Stimulated activated CD8-positive, alpha-beta memory T cell treated with anti-CD3 and anti-CD28 coated beads, Interleukin-4, amount 100 ng/mL, for 48 hours (primary cell): ENCODE measurements at regions not wholly inside any gene's neighbourhood (a gene's known extent, or its start where the extent isn't known, plus 50 kb on each side); places are given as distances from the start of the nearest gene placed in this dataset.

Experiments
- DNase-seq: peaks from one replicate; pipeline ENCODE4 v3.0.0-alpha.2; 2020

DNA sequence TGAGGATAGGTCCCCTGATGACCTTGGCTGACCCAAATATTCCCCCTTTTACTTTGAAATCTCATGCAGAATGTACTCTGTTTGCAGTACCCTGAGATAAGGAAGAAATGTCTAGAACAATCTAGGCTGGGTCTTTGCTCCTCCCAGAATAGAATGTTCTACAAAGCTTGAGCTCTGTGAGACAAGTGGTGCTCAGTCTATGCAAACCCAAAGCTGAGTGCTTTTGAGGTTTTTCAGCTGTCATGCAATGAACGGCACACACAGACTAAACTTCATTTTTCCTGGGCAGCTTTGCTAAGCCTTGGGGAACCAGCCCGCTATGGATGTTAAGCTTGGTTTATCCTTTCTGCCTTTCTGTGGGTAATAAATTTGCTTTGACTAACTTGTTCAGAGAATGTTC is 513.6 kb downstream of the FAT4 start:
- DNase-seq = no peak

DNA sequence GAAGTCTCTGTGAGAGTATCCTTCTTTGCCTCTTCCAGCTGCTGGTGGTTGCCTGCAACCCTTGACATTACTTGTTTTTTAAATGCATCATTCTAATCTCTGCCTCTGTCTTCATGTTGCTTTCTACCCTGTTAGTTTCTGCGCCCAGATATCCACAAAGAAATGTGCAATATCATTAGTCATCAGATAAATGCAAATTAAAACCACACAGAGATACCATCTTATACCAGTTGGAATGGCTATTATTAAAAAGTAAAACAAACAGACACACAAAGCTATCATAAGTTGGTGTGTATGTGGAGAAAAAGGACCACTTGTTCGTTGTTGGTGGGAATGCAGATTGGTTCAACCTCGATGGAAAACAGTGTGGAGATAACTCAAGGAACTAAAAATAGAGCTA is 517.4 kb downstream of the FAT4 start:
- DNase-seq = no peak

DNA sequence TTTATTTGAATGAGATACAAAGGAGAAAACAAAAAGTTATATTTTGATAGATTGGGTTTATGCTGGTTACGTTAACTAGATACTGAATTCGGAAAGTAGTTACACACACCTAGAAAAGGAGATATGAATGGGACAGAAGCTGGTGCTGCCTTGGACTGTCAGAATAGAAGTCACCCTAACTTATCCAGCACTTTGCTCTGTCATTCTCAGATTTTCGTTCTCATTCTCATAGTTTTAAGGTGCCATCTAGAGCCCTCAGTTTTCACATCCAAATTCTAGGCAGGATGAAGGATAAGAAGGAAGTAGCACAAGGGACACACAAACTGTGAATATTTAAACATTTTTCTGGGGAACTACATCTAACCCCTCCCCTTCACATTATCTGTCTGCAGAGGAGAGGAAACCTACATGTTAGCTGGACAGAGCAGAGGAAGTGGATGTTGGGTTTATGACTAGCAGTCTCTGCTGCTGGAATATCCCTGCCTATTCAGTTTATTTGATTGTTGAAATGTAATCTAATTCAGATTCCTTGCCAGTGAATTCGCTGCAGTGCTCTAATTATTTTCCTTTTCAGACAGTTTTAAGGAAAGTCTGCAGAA is 521.9 kb downstream of the FAT4 start:
- DNase-seq = no peak

DNA sequence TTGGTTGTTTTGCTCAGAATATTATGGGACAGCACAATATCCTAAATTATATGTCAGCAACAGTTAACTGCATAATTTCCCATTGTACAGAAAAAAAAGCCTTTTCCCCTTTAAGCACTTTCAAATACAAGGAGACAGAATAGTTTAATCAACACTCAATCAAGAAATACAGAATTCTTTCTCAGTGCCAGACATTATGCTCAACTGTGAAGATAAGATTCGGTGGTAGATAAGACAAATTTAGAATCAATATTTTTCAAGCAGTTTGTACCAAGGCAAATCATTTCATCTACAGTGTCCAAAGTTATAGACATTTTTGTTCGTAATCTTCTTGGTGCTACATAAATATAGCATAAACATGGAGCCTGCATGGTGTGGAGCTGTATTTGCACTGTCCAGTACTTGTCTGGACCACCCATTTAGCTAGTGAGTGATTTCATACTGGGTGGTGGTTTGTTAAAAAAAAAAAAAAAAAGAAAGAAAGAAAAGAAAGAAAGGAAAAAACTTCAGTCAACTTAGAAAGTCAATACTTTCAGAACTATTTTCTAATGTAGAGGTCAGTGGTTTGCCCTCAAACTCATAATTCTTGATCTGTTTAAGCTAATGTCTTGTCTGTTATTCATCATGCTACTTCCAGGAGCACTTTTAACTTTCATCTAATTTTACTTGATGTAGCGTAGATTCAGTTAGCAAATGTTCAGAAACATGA is 522.9 kb downstream of the FAT4 start:
- DNase-seq = no peak

DNA sequence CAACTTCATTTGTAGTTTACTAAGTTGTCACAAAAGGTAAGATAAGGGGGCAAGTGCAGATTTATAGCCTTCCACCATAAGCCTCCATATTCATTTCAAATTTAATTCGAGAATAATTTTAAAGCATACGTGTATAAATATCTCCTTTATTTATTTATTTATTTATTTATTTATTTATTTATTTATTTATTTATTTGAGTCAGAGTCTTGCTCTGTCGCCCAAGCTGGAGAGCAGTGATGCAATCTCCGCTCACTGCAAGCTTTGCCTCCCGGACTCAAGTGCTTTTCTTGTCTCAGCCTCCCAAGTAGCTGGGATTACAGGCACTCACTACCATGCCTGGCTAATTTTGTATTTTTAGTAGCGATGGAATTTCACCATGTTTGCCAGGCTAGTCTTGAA is 523.4 kb downstream of the FAT4 start:
- no peak for DNase-seq

DNA sequence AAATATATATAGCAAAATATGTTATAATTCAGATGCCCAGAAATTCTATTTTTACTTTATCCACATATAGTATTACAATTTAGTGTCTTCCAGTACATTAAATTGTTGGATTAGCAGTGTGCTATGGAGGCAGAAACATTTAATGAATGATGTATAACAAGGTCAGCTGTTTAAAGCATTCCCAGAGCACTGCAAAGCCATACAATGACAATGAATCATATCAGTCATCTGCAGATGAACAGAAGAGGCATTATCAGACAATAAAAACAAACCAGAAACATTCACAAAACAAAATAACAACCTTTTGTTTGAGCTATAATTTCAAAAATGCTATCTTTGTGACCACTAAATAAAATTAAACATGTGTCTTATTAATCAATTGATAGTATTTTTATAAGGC is 524.2 kb downstream of the FAT4 start:
- DNase-seq = no peak

DNA sequence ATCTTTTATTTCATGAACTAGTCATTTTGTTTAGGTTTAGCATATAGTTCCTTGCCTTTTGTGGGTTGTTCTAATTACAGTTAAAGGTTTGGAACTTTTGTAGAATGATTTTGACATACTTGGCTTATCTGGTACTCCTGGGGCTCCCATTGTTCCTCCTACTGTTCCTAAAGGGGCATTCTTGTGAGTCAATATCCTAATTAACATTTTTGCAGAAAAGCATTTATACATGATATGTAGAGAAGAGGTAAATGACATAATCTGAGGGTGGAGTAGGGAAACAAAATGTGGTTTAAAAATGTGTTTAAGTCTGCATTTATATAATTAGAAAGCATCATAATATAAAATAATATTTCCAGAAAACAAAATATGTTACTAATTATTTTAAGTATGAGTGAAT is 529.2 kb downstream of the FAT4 start:
- no peak for DNase-seq

DNA sequence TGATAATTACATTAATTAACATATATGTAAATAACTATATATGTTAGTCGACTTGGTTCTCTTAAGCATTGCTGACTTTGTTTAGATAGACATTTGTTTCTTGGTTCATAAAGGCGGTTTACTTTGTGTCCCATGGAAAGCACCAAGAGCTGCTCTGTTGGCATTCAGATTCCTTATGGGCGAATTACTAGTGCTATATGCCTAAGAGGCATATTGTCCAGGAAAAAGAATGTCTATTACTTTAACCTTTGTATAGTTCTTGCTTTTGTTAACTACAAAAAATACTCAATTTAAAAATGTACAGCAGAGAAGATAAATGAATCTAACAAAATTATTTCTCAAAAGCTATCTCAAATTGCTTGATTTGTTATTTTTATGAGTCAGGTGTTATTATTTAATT is 532.8 kb downstream of the FAT4 start:
- no peak for DNase-seq

DNA sequence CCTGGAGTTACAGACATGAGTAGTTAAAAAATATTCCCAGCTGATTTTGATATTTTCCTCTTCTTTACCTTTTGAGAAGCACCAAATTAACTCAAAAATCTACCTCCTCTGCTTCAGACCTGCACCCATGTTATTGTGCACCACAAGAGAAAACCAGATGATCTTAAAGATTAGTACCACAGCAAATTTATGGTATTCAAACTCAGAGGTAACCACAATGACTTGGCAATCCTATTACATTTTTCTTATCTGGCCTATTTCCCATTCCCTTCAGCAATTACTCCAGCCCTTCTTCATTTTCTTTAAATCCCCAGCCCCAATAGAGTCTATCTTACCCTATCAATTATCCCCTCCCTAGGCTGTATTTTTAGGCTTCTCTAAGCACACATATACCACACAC is 535.1 kb downstream of the FAT4 start:
- DNase-seq = no peak

DNA sequence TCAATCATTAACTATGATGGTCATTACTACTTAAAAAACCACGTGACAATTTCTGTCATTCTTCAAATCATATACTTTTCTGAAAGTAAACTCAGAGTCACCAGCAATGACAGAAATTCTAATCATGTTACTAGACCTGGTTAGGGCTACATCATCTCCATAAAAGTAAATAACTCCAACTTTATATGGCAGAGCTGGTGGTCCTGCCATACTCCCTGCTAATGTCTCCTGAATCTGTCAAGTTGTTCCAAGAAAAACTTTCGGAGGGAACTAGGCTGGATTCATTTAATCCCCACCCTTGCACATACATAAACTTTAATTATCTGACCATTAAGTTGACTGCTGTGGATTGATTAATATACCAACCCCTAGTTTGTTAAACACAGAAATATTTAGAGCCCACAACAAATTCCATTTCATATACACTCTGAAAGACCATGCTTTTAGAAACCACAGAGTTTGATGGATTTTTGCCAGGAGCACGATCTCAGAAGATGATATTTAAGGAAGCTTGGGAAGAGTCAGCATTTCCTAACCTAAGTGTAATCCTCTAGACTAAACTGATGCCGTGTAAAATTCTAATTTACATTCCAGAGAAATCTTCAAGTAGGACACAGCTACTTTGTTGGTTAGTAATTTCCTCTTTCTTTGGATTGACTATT is 577.0 kb downstream of the FAT4 start:
- DNase-seq = no peak

DNA sequence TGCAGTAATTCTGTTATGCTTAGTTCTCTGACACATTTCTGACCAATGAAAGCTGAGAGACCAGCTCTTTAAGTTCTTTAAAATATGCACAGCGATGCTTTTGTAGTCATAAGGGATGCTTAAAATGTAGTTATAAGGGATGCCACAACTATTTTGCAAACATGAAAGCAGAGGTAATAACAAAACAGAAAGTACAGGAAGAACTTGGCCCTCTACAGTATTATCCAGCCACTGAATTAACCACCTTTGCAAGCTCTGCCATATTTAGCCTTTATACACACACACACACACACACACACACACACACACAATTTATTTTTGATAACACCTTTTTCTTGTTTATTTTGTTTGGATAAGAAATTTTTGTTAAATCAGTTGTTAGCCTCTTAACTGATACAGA is 590.0 kb downstream of the FAT4 start:
- no peak for DNase-seq

DNA sequence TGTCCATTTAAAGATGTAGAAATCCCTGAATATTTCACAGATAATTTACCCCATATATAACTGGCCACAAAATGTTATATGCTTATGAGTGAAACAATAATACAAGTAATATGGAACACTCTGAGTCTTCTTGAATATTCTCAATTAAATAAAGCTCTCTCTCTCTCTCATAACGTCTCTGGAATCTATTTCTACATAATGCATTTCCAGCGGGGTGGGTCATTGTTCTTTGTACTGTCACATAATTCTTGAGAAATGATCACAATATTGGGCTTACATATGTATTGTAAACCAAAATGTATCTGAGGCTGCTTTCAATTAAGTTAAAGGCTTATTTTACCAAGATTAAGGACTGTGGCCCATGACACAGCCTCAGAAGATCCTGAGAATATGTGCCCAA is 596.3 kb downstream of the FAT4 start:
- no peak for DNase-seq

DNA sequence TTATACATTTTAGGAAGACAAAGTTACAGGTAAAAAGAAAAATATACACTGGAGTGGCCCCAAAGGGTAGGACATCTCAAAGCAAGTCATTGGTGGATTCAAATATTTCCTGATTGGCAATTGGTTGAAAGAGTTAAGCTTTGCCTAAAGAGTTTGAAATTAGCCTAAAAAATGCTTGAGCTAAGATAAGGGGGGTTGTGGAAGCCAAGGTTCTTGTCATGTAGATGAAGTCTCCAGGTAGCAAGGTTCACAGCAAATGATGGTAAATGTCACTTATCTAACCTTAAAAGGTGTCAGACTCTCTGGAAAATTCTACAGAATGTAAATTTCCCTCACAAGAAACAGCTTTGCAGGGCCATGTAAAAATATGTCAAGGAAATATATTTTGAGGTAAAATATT is 596.7 kb downstream of the FAT4 start:
- DNase-seq = no peak

DNA sequence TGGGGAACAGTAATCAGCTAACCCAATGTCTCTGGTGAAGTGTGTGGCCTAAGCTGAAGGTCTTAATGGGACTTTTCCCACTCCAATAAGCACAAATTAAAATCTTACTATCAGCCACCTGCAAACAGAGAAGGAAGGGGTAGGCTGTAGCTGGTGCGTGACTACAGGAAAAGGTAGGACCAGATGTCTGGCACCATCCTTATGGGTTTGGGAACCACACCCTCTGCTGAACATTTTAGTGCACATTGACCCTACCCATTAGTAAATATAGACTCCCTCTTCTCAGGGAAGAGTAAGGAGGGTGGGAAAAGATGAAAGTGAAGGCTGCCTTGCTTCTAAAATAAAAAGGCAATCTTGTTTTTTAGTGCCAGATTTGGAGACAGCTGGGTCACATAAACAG is 602.8 kb downstream of the FAT4 start:
- DNase-seq = no peak

DNA sequence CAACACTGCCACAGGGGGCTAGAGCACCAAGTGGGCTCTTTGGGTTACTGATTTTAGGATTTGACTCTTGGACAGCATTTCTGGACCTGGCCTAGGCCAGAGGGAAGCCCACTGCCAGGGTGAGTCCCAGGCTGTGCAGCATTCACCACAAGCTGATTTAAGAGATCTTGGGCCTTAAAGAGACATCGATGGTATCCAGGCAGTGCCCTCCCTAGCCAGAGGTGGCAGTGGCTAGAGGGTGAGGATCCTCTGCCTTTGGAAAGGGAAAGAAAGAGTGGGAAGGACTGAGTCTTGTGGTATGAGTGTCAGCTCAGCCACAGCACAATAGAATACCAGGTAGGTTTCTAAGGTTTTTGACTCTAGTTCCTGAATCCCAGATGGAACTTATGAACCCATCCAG is 613.9 kb downstream of the FAT4 start:
- DNase-seq = no peak

DNA sequence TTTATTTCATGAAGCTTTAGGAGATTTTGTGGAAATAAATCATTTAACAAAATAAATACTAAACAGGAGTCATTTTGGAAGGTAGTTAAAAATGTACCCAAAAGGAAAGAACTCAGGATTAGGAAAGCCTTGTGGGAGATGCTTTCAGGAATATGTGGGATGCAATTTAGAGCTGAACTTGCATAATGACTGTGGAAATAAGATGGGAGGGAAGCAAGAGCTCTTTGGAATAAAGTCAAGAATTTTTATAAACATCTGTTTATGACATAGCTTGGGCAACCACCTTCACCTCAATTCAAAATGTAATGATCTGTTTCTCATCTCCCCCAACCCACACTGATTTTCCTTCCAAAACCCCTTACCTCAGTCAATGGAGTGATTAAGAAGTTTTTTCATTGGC is 623.8 kb downstream of the FAT4 start:
- no peak for DNase-seq

DNA sequence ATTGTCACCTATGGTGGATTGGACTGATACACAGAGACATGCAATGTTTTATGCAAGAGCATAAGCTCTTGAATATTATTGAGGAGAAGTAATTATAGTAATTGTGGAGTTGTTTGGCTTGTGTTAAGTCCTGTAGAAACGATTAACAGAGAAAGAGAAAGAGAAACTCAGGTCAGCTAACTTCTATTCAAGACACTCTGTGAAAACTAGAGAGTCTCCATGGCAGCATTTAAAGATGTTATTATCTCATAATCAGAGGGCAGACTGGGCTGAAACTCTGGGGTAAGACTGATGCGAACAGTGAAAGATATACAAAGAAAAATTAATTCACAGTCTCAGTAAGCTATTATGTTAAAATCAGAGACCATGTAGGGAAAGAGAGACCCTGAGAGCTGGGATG is 625.7 kb downstream of the FAT4 start:
- no peak for DNase-seq

DNA sequence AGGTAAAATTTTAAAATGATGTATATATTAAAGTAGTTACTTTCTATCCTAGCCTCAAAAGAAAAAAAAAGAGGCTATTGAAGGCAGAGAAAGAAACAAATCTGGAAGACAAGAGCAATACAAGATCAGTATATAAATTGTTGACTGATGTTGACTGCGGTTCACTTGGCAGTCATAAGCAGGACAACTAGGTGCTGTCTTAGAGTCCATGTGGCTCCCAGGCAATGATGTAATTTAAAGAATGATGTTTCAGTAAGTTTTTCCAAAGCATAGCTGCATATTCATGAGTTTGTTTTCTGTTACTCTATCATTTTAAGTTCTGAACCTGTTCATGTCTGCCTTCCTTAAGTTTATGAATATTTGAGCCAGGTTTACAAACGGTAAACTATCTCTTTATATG is 630.2 kb downstream of the FAT4 start:
- DNase-seq = no peak

DNA sequence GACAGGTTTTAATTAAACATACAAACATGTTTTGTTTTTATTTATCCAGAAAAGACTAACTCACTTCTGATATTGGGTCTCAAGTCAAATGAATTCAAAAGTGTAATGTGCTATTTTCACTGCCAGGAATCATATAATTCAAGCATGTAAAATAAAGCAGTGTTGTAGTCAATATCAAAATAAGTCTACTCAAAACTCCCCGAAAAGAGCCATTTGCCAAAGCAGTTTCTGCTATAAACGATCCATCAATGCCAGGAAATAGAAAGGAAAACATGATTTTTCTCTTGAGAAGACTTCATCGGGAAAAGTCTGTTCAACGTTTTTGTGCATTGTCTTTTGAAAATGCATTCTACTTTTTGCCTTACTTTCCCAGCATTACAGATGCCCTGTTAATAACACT is 633.3 kb downstream of the FAT4 start:
- DNase-seq = no peak

DNA sequence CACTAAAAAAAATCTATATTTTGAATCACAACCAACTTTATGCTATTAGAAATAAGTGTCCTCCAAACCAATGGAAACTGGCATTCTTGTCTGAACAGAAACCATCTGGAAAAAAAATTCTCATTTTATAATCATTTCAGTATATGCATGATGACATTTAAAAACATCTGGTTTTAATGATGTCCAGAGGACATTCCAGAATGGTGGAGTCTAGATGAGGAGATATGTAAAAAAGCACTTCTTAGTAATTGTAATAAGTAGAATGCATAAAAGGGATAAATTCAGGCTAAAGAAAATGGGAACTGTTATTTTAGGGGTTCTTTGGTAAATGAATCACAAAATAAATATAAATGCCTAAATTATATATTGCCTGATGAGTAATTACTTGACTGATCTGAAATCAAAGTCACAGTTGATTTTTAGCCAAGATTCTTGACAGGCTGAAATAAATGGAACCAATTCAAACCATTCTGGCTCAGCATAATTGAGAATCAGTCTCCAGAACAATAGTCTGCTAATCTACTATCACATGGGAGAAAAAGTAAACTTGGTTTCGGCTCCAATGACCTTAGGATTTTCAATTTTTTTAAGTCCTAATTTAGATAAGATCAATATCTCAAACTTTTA is 636.6 kb downstream of the FAT4 start:
- DNase-seq = no peak

DNA sequence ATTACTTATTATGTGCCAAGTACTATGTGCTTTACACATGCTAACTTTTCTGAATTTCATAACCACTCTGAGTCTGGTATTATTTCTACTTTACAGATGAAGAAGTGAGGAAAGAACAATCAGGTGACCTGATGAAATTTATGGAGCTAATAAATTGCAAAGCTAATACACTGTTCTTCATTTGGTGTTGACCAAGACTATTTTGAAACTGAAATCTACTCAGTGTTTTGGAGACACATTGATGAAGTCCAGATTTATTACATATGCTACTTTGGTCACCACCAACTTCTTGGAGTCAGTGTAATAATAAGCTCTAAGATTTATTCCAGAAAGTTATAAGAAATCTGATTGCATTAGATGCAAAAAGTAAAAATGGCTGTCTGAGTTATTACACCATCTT is 637.9 kb downstream of the FAT4 start:
- no peak for DNase-seq

DNA sequence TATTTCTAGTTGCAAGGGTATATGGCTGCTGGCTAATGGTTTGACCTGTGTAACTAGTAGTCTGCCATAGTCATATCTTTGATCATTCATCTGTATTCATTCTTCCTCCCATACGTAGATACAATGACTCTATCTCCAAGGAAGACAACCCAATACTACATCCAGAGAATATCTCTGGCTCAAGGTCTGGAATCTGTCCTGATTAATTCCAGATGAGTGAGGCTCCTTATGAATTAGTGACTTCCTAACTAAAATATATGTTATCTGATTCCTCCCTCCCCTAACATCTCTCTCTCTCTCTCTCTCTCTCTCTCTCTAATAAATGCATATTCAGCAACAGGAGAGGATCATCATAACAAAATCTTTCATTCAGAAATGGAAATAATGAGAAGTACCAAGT is 641.5 kb downstream of the FAT4 start:
- DNase-seq = no peak

DNA sequence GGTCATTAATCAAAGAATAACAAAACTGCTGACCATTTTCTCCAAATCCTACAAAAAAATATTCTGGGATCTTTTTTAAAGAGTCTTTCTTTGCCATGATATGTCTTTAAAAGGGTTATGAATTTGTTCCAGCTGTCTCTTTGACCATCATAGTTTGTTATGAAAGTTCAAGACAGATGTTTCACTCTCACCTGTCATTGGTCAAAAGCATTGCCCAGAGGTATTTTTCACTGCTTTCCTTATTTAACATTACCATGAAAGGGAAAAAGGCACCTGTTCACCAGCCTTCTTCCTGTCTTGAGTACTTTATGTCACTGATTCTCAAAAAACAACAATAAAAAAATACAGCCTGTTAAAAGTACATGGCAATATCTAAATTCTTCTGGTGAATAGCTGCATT is 643.8 kb downstream of the FAT4 start:
- no peak for DNase-seq

DNA sequence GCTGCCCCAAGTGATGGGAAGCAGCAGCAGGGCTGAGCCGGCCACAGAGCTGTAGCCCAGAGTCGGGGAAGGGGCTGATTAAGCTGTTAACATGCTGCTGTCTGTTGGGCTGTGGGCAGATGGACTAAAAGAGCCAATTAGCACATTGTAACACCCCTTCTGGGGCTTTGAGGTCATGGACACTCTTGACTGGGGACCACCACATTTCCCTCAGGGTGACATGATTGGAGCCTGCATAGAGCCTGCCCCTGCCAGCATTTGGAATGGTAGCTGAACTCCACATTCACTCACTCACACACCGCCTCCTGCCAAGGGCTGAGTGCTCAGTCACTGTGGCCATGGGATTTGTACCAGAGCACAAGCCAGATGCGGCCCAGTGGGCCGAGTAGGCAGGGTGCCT is 646.9 kb downstream of the FAT4 start:
- DNase-seq = no peak
